H9 (cell line): ENCODE measurements at regions not wholly inside any gene's neighbourhood (a gene's known extent, or its start where the extent isn't known, plus 50 kb on each side); places are given as distances from the start of the nearest gene placed in this dataset.

ENCODE experiments used
- DNase-seq: peaks from one replicate; pipeline ENCODE4 v3.0.0-alpha.2; 2017
- H2AFZ ChIP-seq: one replicate; pipeline ENCODE4 v1.6.1; 2013; ENCODE audit warnings: mild to moderate bottlenecking, low read length, control low read depth, moderate library complexity
- H2AK5ac ChIP-seq: 2 replicates; pipeline ENCODE4 v1.6.1; 2013; ENCODE audit warnings: low read length, control low read depth, mixed read lengths; ENCODE audit not compliant: insufficient read length
- H2BK120ac ChIP-seq: one replicate; pipeline ENCODE4 v1.6.1; 2013; ENCODE audit warnings: low read depth, mild to moderate bottlenecking, low read length, control low read depth, inconsistent platforms; ENCODE audit not compliant: poor library complexity, severe bottlenecking
- H2BK12ac ChIP-seq: 2 replicates; pipeline ENCODE4 v1.6.1; 2013; ENCODE audit warnings: low read length, control low read depth, mixed read lengths, low read depth; ENCODE audit not compliant: insufficient read length
- H2BK15ac ChIP-seq: 2 replicates; pipeline ENCODE4 v1.6.1; 2013; ENCODE audit warnings: low read depth, low read length, control low read depth
- H2BK20ac ChIP-seq: one replicate; pipeline ENCODE4 v1.6.1; 2013; ENCODE audit warnings: low read depth, mild to moderate bottlenecking, low read length, control low read depth, inconsistent platforms; ENCODE audit not compliant: poor library complexity, severe bottlenecking
- H2BK5ac ChIP-seq: 2 replicates; pipeline ENCODE4 v1.6.1; 2013; ENCODE audit warnings: low read length, control low read depth, mixed read lengths; ENCODE audit not compliant: insufficient read length
- H3K14ac ChIP-seq: 2 replicates; pipeline ENCODE4 v1.6.1; 2013; ENCODE audit warnings: low read length, control low read depth; ENCODE audit not compliant: insufficient read depth
- H3K18ac ChIP-seq: 2 replicates; pipeline ENCODE4 v1.6.1; 2013; ENCODE audit warnings: low read depth, mild to moderate bottlenecking, mixed read lengths, low read length, control low read depth; ENCODE audit not compliant: insufficient read length
- H3K23ac ChIP-seq: 2 replicates; pipeline ENCODE4 v1.6.1; 2013; ENCODE audit warnings: low read length, control low read depth, mixed read lengths, low read depth; ENCODE audit not compliant: insufficient read length
- H3K23me2 ChIP-seq: 2 replicates; pipeline ENCODE4 v1.6.1; 2013; ENCODE audit warnings: low read depth, mild to moderate bottlenecking, mixed read lengths, low read length, control low read depth; ENCODE audit not compliant: insufficient read length, poor library complexity, severe bottlenecking
- H3K27ac ChIP-seq: 2 replicates; pipeline ENCODE4 v1.5.1; 2013; ENCODE audit warnings: low read length, control low read depth, mixed read lengths, low read depth; ENCODE audit not compliant: insufficient read length
- H3K27me3 ChIP-seq: 2 replicates; pipeline ENCODE4 v1.6.1; 2013; ENCODE audit warnings: low read length, control low read depth, inconsistent platforms; ENCODE audit not compliant: insufficient read depth
- H3K4ac ChIP-seq: 2 replicates; pipeline ENCODE4 v1.6.1; 2013; ENCODE audit warnings: low read depth, mild to moderate bottlenecking, control low read depth, inconsistent platforms, low read length, moderate library complexity
- H3K4me1 ChIP-seq: 2 replicates; pipeline ENCODE4 v1.6.1; 2013; ENCODE audit warnings: low read length, control low read depth, inconsistent platforms; ENCODE audit not compliant: insufficient read depth
- H3K4me2 ChIP-seq: 2 replicates; pipeline ENCODE4 v1.6.1; 2013; ENCODE audit warnings: low read length, control low read depth, mixed read lengths; ENCODE audit not compliant: insufficient read length, insufficient read depth
- H3K56ac ChIP-seq: 2 replicates; pipeline ENCODE4 v1.6.1; 2013; ENCODE audit warnings: low read depth, mild to moderate bottlenecking, mixed read lengths, low read length, control low read depth; ENCODE audit not compliant: insufficient read length
- H3K79me1 ChIP-seq: 2 replicates; pipeline ENCODE4 v1.6.1; 2013; ENCODE audit warnings: low read depth, mild to moderate bottlenecking, moderate library complexity, low read length, control low read depth, inconsistent platforms; ENCODE audit not compliant: insufficient read depth, poor library complexity, severe bottlenecking
- H3K79me2 ChIP-seq: 2 replicates; pipeline ENCODE4 v1.6.1; 2013; ENCODE audit warnings: low read length, control low read depth, inconsistent platforms; ENCODE audit not compliant: insufficient read depth
- H3K9ac ChIP-seq: 2 replicates; pipeline ENCODE4 v1.6.1; 2013; ENCODE audit warnings: low read length, control low read depth, mixed read lengths; ENCODE audit not compliant: insufficient read length; ENCODE audit errors: extremely low read depth
- H3K9me3 ChIP-seq: one replicate; pipeline ENCODE4 v1.6.1; 2013; ENCODE audit warnings: low read depth, low read length, inconsistent platforms; ENCODE audit not compliant: control insufficient read depth
- H3T11ph ChIP-seq: one replicate; pipeline ENCODE4 v1.6.1; 2013; ENCODE audit warnings: mild to moderate bottlenecking, low read length, control low read depth, inconsistent platforms
- H4K20me1 ChIP-seq: one replicate; pipeline ENCODE4 v1.6.1; 2013; ENCODE audit not compliant: control insufficient read depth, insufficient read length, insufficient read depth
- H4K5ac ChIP-seq: 2 replicates; pipeline ENCODE4 v1.6.1; 2013; ENCODE audit warnings: low read depth, mild to moderate bottlenecking, mixed read lengths, low read length, control low read depth; ENCODE audit not compliant: insufficient read length
- H4K8ac ChIP-seq: replicated peaks from 2 replicates; pipeline ENCODE4 v1.6.1; 2013; ENCODE audit warnings: low read length, control low read depth, mixed read lengths, low read depth; ENCODE audit not compliant: insufficient read length
- H4K91ac ChIP-seq: 2 replicates; pipeline ENCODE4 v1.6.1; 2013; ENCODE audit warnings: low read depth, mild to moderate bottlenecking, moderate library complexity, mixed read lengths, low read length, control low read depth; ENCODE audit not compliant: insufficient read length
- H3K27ac Mint-ChIP-seq, 3 experiments: 2 replicates in 2 of 3; 3 replicates in 1 of 3; pipeline ENCODE4 v1.8.0; 2020 to 2021; ENCODE audit warnings: mixed read lengths in 3 of 3, mild to moderate bottlenecking in 1 of 3, moderate library complexity in 1 of 3
- H3K27me3 Mint-ChIP-seq: 2 replicates; pipeline ENCODE4 v1.8.0; 2021; ENCODE audit warnings: low read depth, mild to moderate bottlenecking, moderate library complexity, mixed read lengths
- H3K36me3 Mint-ChIP-seq, 3 experiments: 2 replicates in 2 of 3; 3 replicates in 1 of 3; pipeline ENCODE4 v1.8.0; 2020 to 2021; ENCODE audit warnings: low read depth in 3 of 3, mixed read lengths in 3 of 3; ENCODE audit not compliant: insufficient read depth in 1 of 3
- H3K4me1 Mint-ChIP-seq, 2 experiments: 2 replicates each; pipeline ENCODE4 v1.8.0; 2020; ENCODE audit warnings: mixed read lengths in 2 of 2
- H3K4me3 Mint-ChIP-seq, 2 experiments: 2 replicates in 1 of 2; 3 replicates in 1 of 2; pipeline ENCODE4 v1.8.0; 2020 to 2021; ENCODE audit warnings: mild to moderate bottlenecking in 2 of 2, mixed read lengths in 2 of 2, moderate library complexity in 1 of 2
- H3K9me3 Mint-ChIP-seq, 2 experiments: 2 replicates in 1 of 2; 3 replicates in 1 of 2; pipeline ENCODE4 v1.8.0; 2020; ENCODE audit warnings: mild to moderate bottlenecking in 2 of 2, mixed read lengths in 2 of 2, moderate library complexity in 1 of 2
- CTCF ChIP-seq: fragments of 200-600 bp; sonication (generic); conservative IDR thresholded peaks from 3 replicates; pipeline ENCODE4 v1.8.0; 2021; ENCODE audit warnings: antibody characterized with exemption, mild to moderate bottlenecking
- WGBS: extraction: QIAGEN DNeasy Blood & Tissue Kit; methylation state at CpG from one replicate; pipeline ENCODE4 v1.1.7; 2013; ENCODE audit warnings: missing lambda C conversion rate, low lambda C conversion rate, mixed read lengths; ENCODE audit not compliant: insufficient read length; ENCODE audit errors: extremely low coverage; 5-methylcytosine and 5-hydroxymethylcytosine counted together

GRCh38 chr16:72609066-72609465 lies 437.1 kb upstream of the PMFBP1 start:
- H3K9me3 ChIP-seq = no peaks in the 10 kb centered on the region
- no peak overlapping the region for H2AFZ ChIP-seq
- H3K9me3 Mint-ChIP-seq = no peaks in the 10 kb centered on the region; a peak in 2 of 5 replicates
- no peak overlapping the region for H3K4me2 ChIP-seq
- H3K18ac ChIP-seq = no peak overlapping the region
- H3K4me1 Mint-ChIP-seq = peaks cover 21 to 24% of the 10 kb centered on the region in 2 experiments
- H4K5ac ChIP-seq = no peak overlapping the region
- no peak overlapping the region for H2AK5ac ChIP-seq
- H2BK120ac ChIP-seq = no peak overlapping the region
- H2BK20ac ChIP-seq = no peak overlapping the region
- DNase-seq = no peak
- H3K23ac ChIP-seq = no peak overlapping the region
- no peaks in the 10 kb centered on the region; a peak in 1 of 7 replicates for H3K36me3 Mint-ChIP-seq
- TF ChIP-seq CTCF = no peak
- H3K27me3 ChIP-seq = no peaks in the 10 kb centered on the region
- H3K79me2 ChIP-seq = no peaks in the 10 kb centered on the region
- H3K27ac ChIP-seq = no peak overlapping the region
- no peak overlapping the region for H2BK15ac ChIP-seq
- no CpG with 5 or more reads among the region's 1 CpG for WGBS
- no peak overlapping the region for H4K91ac ChIP-seq
- H2BK5ac ChIP-seq = no peak overlapping the region
- peaks cover 3% of the 10 kb centered on the region for H3K79me1 ChIP-seq
- no peak overlapping the region for H3K56ac ChIP-seq
- H3K4me1 ChIP-seq = no peaks in the 10 kb centered on the region; the same call in 1 of the 2 replicates
- H2BK12ac ChIP-seq = no peak overlapping the region
- no peak overlapping the region for H3K4me3 Mint-ChIP-seq
- no peaks in the 10 kb centered on the region for H3K27me3 Mint-ChIP-seq
- no peak overlapping the region for H3K4ac ChIP-seq
- H4K20me1 ChIP-seq = no peaks in the 10 kb centered on the region
- no peaks in the 10 kb centered on the region for H3K23me2 ChIP-seq
- no peak overlapping the region for H3K9ac ChIP-seq
- no peak overlapping the region for H3K27ac Mint-ChIP-seq
- H4K8ac ChIP-seq = no peak overlapping the region
- no peak overlapping the region for H3K14ac ChIP-seq
- peak overlapping the region; percentile 36 for H3T11ph ChIP-seq
